Tibial artery (tissue), 4 donors: ENCODE measurements at regions not wholly inside any gene's neighbourhood (a gene's known extent, or its start where the extent isn't known, plus 50 kb on each side); places are given as distances from the start of the nearest gene placed in this dataset.

Source experiments
- DNase-seq, 2 donors: peaks; one replicate each; pipeline ENCODE4 v3.0.0-alpha.2; 2019
- H3K27ac ChIP-seq, 2 donors: fragments of 200-600 bp; sonication (generic) in 1 of 2; 1 replicate in 1 of 2; 2 replicates in 1 of 2; pipeline ENCODE4 v1.5.1; 2018 to 2019; ENCODE audit warnings: mild to moderate bottlenecking in 1 of 2
- H3K27me3 ChIP-seq, 2 donors: fragments of 200-600 bp; sonication (generic) in 1 of 2; one replicate each; pipeline versions ENCODE4 v1.5.1 to v1.6.0; 2016 to 2019
- H3K36me3 ChIP-seq, 3 donors: fragments of 200-600 bp; sonication (generic) in 2 of 3; one replicate each; pipeline ENCODE4 v1.5.1; 2016 to 2019; ENCODE audit warnings: mild to moderate bottlenecking in 2 of 3
- H3K4me1 ChIP-seq, 4 donors: fragments of 200-600 bp; sonication (generic) in 2 of 4; 1 replicate in 3 of 4; 2 replicates in 1 of 4; pipeline ENCODE4 v1.5.1; 2016 to 2019
- H3K4me3 ChIP-seq, 2 donors: fragments of 200-600 bp; sonication (generic) in 1 of 2; 1 replicate in 1 of 2; 2 replicates in 1 of 2; pipeline ENCODE4 v1.5.1; 2018 to 2019; ENCODE audit warnings: mild to moderate bottlenecking in 2 of 2
- H3K9me3 ChIP-seq, 3 donors: fragments of 200-600 bp; sonication (generic) in 1 of 3; one replicate each; pipeline ENCODE4 v1.5.1; 2016 to 2019
- CTCF ChIP-seq, 2 experiments: fragments of 200-600 bp in 1 of 2; fragments of 450-650 bp in 1 of 2; IDR thresholded peaks; one replicate each; pipeline ENCODE4 v1.5.1; 2017 to 2019; ENCODE audit warnings: antibody characterized with exemption in 2 of 2, mild to moderate bottlenecking in 1 of 2, moderate library complexity in 1 of 2
- intact Hi-C: fragments of 100-400 bp; cut with DNase I; formaldehyde crosslinking; loops from one replicate; pipeline ENCODE4 v1.15.0; 2023; ENCODE audit warnings: low total_unique reads

GRCh38 chr2:83305758-83306378, 1153.2 kb downstream of the SUCLG1 start:
- Histone ChIP-seq H3K9me3 (no peaks in the 10 kb centered on the region), H3K27me3 (no peaks in the 10 kb centered on the region), H3K27ac (no peak overlapping the region), H3K36me3 (no peaks in the 10 kb centered on the region), H3K4me3 (no peak overlapping the region), H3K4me1 (no peaks in the 10 kb centered on the region)
- no peak for DNase-seq
- no peak for TF ChIP-seq CTCF (IDR thresholded peaks at IDR 0.05)
- intact Hi-C loops, result no loop called here

- DNase-seq, result no peak
- no peak overlapping the region for H3K27ac ChIP-seq
Observed at GRCh38 chr2:83291083-83291482, 1168.0 kb downstream of the SUCLG1 start.

GRCh38 chr2:83282841-83283240, 1176.2 kb downstream of the SUCLG1 start:
- DNase-seq, result no peak

More at GRCh38 chr2:83291083-83291482, 1168.0 kb downstream of the SUCLG1 start:
- TF ChIP-seq CTCF (IDR thresholded peaks at IDR 0.05), result no peak
- no peaks in the 10 kb centered on the region for H3K27me3 ChIP-seq
- H3K4me3 ChIP-seq, result no peak overlapping the region
- H3K9me3 ChIP-seq, result no peaks in the 10 kb centered on the region
- H3K36me3 ChIP-seq, result no peaks in the 10 kb centered on the region
- intact Hi-C loops, result no loop called here
- no peaks in the 10 kb centered on the region for H3K4me1 ChIP-seq

GRCh38 chr2:83282043-83282795, 1176.9 kb downstream of the SUCLG1 start:
- Histone ChIP-seq H3K36me3 (no peaks in the 10 kb centered on the region), H3K9me3 (no peaks in the 10 kb centered on the region), H3K4me3 (no peak overlapping the region), H3K27me3 (no peaks in the 10 kb centered on the region), H3K27ac (no peak overlapping the region), H3K4me1 (no peaks in the 10 kb centered on the region)
- no peak for TF ChIP-seq CTCF (IDR thresholded peaks at IDR 0.05)
- intact Hi-C loops, result no loop called here
- DNase-seq, result no peak

More at GRCh38 chr2:83282841-83283240, 1176.2 kb downstream of the SUCLG1 start:
- no peak for TF ChIP-seq CTCF (IDR thresholded peaks at IDR 0.05)
- Histone ChIP-seq H3K27me3 (no peaks in the 10 kb centered on the region), H3K27ac (no peak overlapping the region), H3K4me1 (no peaks in the 10 kb centered on the region), H3K36me3 (no peaks in the 10 kb centered on the region), H3K9me3 (no peaks in the 10 kb centered on the region), H3K4me3 (no peak overlapping the region)
- intact Hi-C loops, result no loop called here

- intact Hi-C loops, result no loop called here
- Histone ChIP-seq H3K9me3 (no peaks in the 10 kb centered on the region), H3K36me3 (no peaks in the 10 kb centered on the region), H3K27ac (no peak overlapping the region), H3K4me3 (no peak overlapping the region), H3K27me3 (no peaks in the 10 kb centered on the region), H3K4me1 (no peaks in the 10 kb centered on the region)
- no peak for TF ChIP-seq CTCF (IDR thresholded peaks at IDR 0.05)
- no peak for DNase-seq
Observed at GRCh38 chr2:83280391-83280790, 1178.7 kb downstream of the SUCLG1 start.
